GM12892 (cell line): ENCODE measurements at regions not wholly inside any gene's neighbourhood (a gene's known extent, or its start where the extent isn't known, plus 50 kb on each side); places are given as distances from the start of the nearest gene placed in this dataset.

Source experiments
- DNase-seq: peaks from one replicate; pipeline ENCODE4 v3.0.0; 2011; ENCODE audit not compliant: insufficient read length
- FAIRE-seq: peaks from 2 replicates; lab custom pipeline; 2011; peaks lifted over from hg19 to GRCh38; lab: Jason Lieb, UNC
- POLR2A ChIP-seq: IDR thresholded peaks from 2 replicates; pipeline ENCODE4 v1.6.1; 2011; ENCODE audit warnings: low read depth, low read length, control low read depth
- POLR2AphosphoS5 ChIP-seq: IDR thresholded peaks from 2 replicates; pipeline ENCODE4 v1.6.1; 2011; ENCODE audit warnings: low read depth, low read length, control low read depth
- TAF1 ChIP-seq: IDR thresholded peaks from 2 replicates; pipeline ENCODE4 v1.6.1; 2011; ENCODE audit warnings: low read depth, mild to moderate bottlenecking, control low read depth, low read length, borderline replicate concordance

DNA sequence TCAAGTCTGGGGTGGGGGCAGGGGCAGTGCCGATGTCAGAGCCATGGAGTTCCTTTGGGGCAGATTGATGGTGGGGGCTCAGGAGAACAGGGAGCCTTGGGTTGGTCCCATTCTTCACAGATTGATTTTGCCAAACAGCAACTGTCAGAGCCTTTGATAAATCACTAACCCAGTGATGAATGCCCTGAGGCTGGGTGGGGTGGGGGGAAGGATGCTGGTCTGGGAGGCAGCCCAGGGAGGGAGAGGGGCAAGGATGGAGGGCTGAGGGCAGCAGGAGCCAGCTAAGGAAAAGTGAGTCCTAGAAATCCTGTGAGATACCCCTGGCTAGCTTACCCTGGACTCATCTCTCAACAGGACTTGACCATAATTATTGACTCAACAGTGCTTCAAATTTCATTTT lies 60.1 kb upstream of the ARAP3 start:
- TF ChIP-seq TAF1 (no peak), POLR2A (no peak), POLR2AphosphoS5 (no peak)
- DNase-seq = no peak
- FAIRE-seq = no peak

DNA sequence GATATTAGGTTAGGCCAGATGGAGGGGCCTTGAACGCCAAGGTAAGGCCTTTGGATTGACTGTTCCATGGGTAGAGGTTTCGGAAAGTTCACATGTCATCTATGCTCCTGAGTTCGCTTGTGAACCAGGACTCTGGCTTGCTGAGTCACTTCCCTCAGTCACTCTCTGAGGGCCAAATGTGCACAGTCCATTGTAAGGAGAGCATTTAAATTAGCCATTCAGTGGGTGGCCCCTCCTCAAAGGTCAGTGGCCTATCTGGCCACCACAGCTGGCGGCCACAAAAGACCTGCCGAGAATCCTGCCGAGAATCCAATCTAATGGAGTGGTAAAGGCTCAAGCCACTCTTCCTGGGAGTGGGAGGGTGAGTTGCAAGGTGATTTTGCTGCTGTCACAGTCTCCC lies 58.9 kb upstream of the ARAP3 start:
- no peak for DNase-seq
- TF ChIP-seq TAF1 = no peak
- no peak for TF ChIP-seq POLR2A
- no peak for TF ChIP-seq POLR2AphosphoS5
- FAIRE-seq = no peak

DNA sequence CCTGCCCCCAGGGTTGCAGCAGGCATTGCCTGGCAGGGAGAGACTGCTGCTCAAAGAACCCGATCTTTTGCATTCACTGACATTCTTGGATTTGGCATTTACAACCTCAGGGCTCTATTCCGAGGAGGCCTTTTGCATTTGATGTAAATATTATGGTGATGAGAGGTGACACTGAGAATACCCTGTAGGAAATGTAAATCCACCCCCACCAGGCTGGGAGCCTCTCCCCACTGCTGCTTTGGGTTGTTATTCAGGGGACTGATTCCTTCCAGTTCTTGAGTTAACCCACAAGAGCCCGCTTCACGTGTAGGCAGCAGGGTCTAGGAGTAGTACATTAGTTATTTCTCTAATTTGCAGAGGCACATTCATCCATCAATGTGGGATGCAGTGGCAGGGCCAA lies 55.5 kb upstream of the ARAP3 start:
- DNase-seq (no peak), FAIRE-seq (no peak)
- TF ChIP-seq TAF1 = no peak
- no peak for TF ChIP-seq POLR2AphosphoS5
- TF ChIP-seq POLR2A = no peak

DNA sequence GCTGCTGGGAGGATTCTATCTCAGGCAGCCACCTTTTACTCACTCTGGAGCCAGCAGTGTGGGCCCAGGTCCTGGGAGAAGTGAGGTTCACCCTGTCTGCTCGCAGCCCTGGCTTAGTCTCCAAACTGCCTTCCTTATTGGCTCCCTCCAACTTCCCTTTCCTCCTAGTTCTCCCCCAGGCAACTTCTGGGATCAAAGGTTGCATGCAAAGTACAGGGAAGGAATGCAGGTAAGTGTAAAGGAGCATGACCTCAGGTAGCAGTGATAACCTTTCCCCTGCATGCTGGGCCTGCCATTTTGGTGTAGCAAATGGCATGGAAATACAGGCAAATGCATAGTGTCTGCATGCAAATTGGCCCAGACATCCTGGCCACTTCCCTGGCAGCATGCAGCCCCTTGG lies 53.8 kb upstream of the ARAP3 start:
- TF ChIP-seq POLR2AphosphoS5 = no peak
- no peak for TF ChIP-seq POLR2A
- no peak for TF ChIP-seq TAF1
- DNase-seq = no peak

DNA sequence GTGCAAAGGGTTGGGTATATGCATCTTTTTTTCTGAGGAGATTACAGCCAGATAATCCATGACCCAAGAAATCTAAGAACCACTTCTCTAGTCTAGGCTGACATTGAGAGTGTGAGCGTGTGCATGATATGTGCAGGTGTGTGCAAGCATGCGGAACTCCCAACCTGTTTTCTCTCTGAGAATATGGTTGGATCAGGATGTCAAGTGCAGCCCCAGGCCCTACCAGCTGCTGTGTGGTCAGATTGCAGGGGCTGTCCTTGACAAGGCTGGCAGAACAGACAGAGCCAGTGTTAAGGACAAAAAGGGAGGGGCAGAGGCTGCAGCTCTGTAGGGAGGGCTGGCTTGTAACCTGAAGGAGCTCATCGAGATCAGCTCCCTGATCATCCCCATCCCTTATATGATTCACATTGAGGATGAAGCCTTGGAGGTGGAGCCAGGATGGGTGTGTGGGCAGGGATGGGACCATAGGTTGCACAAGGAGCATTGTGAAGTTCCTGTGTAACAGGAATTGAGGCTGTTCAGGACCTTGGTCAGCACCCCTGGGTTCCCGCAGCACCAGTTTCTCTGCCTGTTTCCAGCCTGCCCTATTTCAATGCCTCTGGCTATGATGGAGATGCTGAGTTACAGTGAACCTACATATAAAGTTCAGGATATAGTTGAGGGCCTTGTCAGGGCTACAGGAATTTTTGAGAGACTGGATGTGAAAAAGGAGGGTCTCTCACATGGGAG lies 52.6 kb upstream of the ARAP3 start:
- DNase-seq (no peak), FAIRE-seq (peak; percentile 54)
- no peak for TF ChIP-seq POLR2A
- TF ChIP-seq POLR2AphosphoS5 = no peak
- no peak for TF ChIP-seq TAF1

More for the DNA sequence above, 53.8 kb upstream of the ARAP3 start:
- FAIRE-seq = no peak

DNA sequence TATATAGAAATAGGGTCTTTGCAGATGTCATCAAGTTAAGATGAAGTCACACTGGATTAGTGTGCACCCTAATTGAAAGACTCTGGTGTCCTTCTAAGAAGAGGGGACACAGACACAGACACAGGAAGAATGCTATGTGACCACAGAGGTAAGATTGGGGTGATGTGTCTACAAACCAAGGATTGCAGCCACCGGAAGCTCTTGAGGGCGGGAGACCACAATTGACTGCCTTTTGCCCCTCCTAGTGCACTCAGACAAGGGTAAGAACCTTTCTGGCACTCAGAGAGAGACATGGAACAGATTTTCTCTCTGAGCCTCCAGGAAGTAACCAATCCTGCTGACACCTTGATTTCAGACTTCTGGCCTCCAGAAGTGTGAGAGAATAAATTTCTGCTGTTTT lies 51.2 kb upstream of the ARAP3 start:
- no peak for TF ChIP-seq POLR2AphosphoS5
- no peak for TF ChIP-seq POLR2A
- TF ChIP-seq TAF1 = no peak
- no peak for FAIRE-seq

DNA sequence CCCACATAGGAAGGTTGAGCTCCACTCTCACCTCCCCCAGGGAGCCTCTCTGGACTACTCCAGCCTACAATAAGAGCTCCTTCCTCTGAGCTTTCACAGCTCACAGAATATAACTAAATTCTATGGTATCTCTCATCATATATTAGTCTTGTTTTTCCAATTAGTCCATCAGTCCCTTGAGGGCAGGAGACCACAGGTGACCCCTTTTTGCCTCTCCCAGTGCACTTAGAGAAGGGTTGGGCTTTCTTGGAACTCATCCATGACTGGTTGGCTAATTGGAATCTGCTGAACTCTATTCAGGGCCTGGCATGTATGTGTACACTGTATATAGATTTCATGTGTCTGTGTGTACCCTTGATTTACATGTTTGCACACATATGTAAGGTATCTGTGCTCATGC lies 50.4 kb upstream of the ARAP3 start:
- DNase-seq (no peak), FAIRE-seq (no peak)
- TF ChIP-seq POLR2A (no peak), POLR2AphosphoS5 (no peak), TAF1 (no peak)

More for the DNA sequence above, 51.2 kb upstream of the ARAP3 start:
- no peak for DNase-seq
